ENCODE measurements at regions not wholly inside any gene's neighbourhood (a gene's known extent, or its start where the extent isn't known, plus 50 kb on each side); places are given as distances from the start of the nearest gene placed in this dataset.

GRCh38 chr11:31861011-31861410 is 49.9 kb upstream of the PAX6 start:
- DNase-seq = no peak
